ENCODE measurements at regions not wholly inside any gene's neighbourhood (a gene's known extent, or its start where the extent isn't known, plus 50 kb on each side); places are given as distances from the start of the nearest gene placed in this dataset.
"Not testable (repeated sequence)": the region's sequence is repeated elsewhere in the genome, so short reads cannot be mapped to it uniquely, and the experiment has no call there.

- ATAC-seq (no peak), DNase-seq (no peak)
- intact Hi-C loops (cut with DNase I, micrococcal nuclease): no loop called here
- H3K9me3 ChIP-seq: peaks cover 32% of the 10 kb centered on the region
- no peaks in the 10 kb centered on the region for H3K4me1 ChIP-seq (ENCODE audit: low read depth)
- no peak overlapping the region for H3K4me3 ChIP-seq
- no peak for TF ChIP-seq CTCF (IDR thresholded peaks at IDR 0.05)
- H3K36me3 ChIP-seq (ENCODE audit: low read depth): no peaks in the 10 kb centered on the region
Observed at GRCh38 chr7:10455936-10456335, 517.7 kb upstream of the PHF14 start.

- ATAC-seq: no peak
- Histone ChIP-seq H3K9me3 (peaks cover 27% of the 10 kb centered on the region), H3K4me3 (no peak overlapping the region), H3K4me1 (ENCODE audit: low read depth) (no peaks in the 10 kb centered on the region), H3K36me3 (ENCODE audit: low read depth) (no peaks in the 10 kb centered on the region)
- no peak for DNase-seq
- intact Hi-C loops (cut with DNase I, micrococcal nuclease): no loop called here
- TF ChIP-seq CTCF (IDR thresholded peaks at IDR 0.05): no peak
Observed at GRCh38 chr7:10460474-10460873, 513.2 kb upstream of the PHF14 start.

DNA sequence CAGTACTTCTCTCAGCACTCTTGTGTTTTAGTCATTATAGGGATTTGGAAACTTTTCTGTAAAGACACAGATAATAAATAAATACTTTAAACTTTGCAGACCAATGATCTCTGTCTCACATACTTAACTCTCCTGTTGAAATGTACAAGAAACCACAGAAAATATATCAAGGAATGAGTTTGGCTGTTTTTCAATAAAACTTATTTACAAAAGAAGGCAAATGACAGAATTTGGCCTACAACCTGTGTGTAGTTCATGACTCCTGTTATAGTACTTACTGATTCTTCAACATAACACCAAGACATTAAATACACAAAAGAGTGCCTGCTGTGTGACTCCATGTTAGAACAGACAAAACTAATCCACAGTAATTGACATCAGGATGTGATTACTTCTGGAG lies 510.0 kb upstream of the PHF14 start:
- no peak for TF ChIP-seq CTCF (IDR thresholded peaks at IDR 0.05)
- H3K4me3 ChIP-seq: no peak overlapping the region
- peaks cover 9% of the 10 kb centered on the region for H3K9me3 ChIP-seq
- H3K36me3 ChIP-seq (ENCODE audit: low read depth): no peaks in the 10 kb centered on the region
- ATAC-seq (no peak), DNase-seq (no peak)
- H3K4me1 ChIP-seq (ENCODE audit: low read depth): no peaks in the 10 kb centered on the region
- intact Hi-C loops (cut with DNase I, micrococcal nuclease): no loop called here

- ATAC-seq; H3K36me3 ChIP-seq (ENCODE audit: low read depth); H3K4me1 ChIP-seq (ENCODE audit: low read depth); DNase-seq; intact Hi-C loops (cut with DNase I, micrococcal nuclease); H3K9me3 ChIP-seq; H3K4me3 ChIP-seq: not testable (repeated sequence)
Observed at GRCh38 chr7:10465536-10465935, 508.1 kb upstream of the PHF14 start.

- no peak for ATAC-seq
- intact Hi-C loops (cut with DNase I, micrococcal nuclease): no loop called here
Observed at GRCh38 chr7:10468908-10469307, 504.8 kb upstream of the PHF14 start.

GRCh38 chr7:10469476-10469875 lies 504.2 kb upstream of the PHF14 start:
- H3K4me1 ChIP-seq (ENCODE audit: low read depth): no peaks in the 10 kb centered on the region
- no peak for TF ChIP-seq CTCF (IDR thresholded peaks at IDR 0.05)
- ATAC-seq (no peak), DNase-seq (no peak)
- intact Hi-C loops (cut with DNase I, micrococcal nuclease): no loop called here
- H3K36me3 ChIP-seq (ENCODE audit: low read depth): no peaks in the 10 kb centered on the region
- no peak overlapping the region for H3K4me3 ChIP-seq
- H3K9me3 ChIP-seq: no peaks in the 10 kb centered on the region

More at GRCh38 chr7:10468908-10469307, 504.8 kb upstream of the PHF14 start:
- DNase-seq: no peak
- Histone ChIP-seq H3K36me3 (ENCODE audit: low read depth) (no peaks in the 10 kb centered on the region), H3K4me1 (ENCODE audit: low read depth) (no peaks in the 10 kb centered on the region), H3K9me3 (no peaks in the 10 kb centered on the region), H3K4me3 (no peak overlapping the region)
- TF ChIP-seq CTCF (IDR thresholded peaks at IDR 0.05): no peak
